RWPE2 (cell line): ENCODE measurements at regions not wholly inside any gene's neighbourhood (a gene's known extent, or its start where the extent isn't known, plus 50 kb on each side); places are given as distances from the start of the nearest gene placed in this dataset.
"Not testable (repeated sequence)": the region's sequence is repeated elsewhere in the genome, so short reads cannot be mapped to it uniquely, and the experiment has no call there.

Source experiments
- ATAC-seq: fragments of 200-7000 bp; cut with Tn5 transposase; 3 replicates; pipeline ENCODE4 v1.9.1; 2021; ENCODE audit warnings: low read depth
- DNase-seq: peaks from one replicate; pipeline ENCODE4 v3.0.0-alpha.2; 2020; ENCODE audit warnings: low spot score
- H3K27ac ChIP-seq: fragments of 450-650 bp; 2 replicates; pipeline ENCODE4 v1.5.1; 2017; ENCODE audit warnings: mild to moderate bottlenecking; ENCODE audit not compliant: poor library complexity, severe bottlenecking
- H3K27me3 ChIP-seq: fragments of 250-450 bp; sonication (Bioruptor Pico); 2 replicates; pipeline ENCODE4 v1.5.1; 2021; ENCODE audit warnings: mild to moderate bottlenecking, moderate library complexity; ENCODE audit not compliant: insufficient read depth, poor library complexity, severe bottlenecking
- H3K36me3 ChIP-seq: fragments of 250-450 bp; sonication (Bioruptor Pico); 2 replicates; pipeline ENCODE4 v1.5.1; 2020; ENCODE audit warnings: low read depth, mild to moderate bottlenecking, moderate library complexity
- H3K4me1 ChIP-seq: fragments of 250-450 bp; sonication (Bioruptor Pico); 2 replicates; pipeline ENCODE4 v1.5.1; 2021; ENCODE audit warnings: mild to moderate bottlenecking, moderate library complexity; ENCODE audit not compliant: insufficient read depth, poor library complexity, severe bottlenecking
- H3K4me3 ChIP-seq: fragments of 250-450 bp; sonication (Bioruptor Pico); 2 replicates; pipeline ENCODE4 v1.5.1; 2021; ENCODE audit warnings: mild to moderate bottlenecking, moderate library complexity; ENCODE audit not compliant: severe bottlenecking
- H3K9me3 ChIP-seq: fragments of 250-450 bp; sonication (Bioruptor Pico); 2 replicates; pipeline ENCODE4 v1.5.1; 2021; ENCODE audit warnings: mild to moderate bottlenecking, moderate library complexity; ENCODE audit not compliant: severe bottlenecking
- TF ChIP-seq, protein P1 (sequence below): fragments of 450-650 bp; IDR thresholded peaks from one replicate; pipeline ENCODE4 v1.5.1; 2017; ENCODE audit warnings: mild to moderate bottlenecking, moderate library complexity; ENCODE audit not compliant: poor library complexity, severe bottlenecking

DNA sequence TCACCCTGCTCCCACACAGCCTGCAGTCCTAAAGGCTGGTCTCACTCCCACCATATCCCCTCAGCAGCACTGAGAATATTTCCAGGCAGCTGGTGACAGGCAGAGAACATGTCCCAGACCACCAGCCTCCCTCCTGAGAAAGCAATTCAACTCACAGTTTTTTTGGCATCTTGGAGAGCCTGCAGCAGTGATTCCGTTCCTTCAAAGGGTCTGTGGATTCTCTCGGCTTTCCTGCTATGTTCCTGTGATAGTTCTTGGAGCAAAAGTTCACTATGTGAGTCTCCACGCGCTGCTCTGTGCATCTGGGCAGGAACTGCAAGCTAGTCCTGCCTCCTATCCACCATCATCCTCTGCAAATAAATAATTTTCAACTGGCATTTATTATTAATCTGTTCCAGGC, 448.3 kb upstream of the HSF2 start:
- no peak overlapping the region for H3K27ac ChIP-seq
- TF ChIP-seq, protein P1, sequence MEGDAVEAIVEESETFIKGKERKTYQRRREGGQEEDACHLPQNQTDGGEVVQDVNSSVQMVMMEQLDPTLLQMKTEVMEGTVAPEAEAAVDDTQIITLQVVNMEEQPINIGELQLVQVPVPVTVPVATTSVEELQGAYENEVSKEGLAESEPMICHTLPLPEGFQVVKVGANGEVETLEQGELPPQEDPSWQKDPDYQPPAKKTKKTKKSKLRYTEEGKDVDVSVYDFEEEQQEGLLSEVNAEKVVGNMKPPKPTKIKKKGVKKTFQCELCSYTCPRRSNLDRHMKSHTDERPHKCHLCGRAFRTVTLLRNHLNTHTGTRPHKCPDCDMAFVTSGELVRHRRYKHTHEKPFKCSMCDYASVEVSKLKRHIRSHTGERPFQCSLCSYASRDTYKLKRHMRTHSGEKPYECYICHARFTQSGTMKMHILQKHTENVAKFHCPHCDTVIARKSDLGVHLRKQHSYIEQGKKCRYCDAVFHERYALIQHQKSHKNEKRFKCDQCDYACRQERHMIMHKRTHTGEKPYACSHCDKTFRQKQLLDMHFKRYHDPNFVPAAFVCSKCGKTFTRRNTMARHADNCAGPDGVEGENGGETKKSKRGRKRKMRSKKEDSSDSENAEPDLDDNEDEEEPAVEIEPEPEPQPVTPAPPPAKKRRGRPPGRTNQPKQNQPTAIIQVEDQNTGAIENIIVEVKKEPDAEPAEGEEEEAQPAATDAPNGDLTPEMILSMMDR, result no peak
- no peaks in the 10 kb centered on the region for H3K27me3 ChIP-seq
- ATAC-seq, result no peak
- H3K4me1 ChIP-seq, result peaks cover 10% of the 10 kb centered on the region
- H3K4me3 ChIP-seq, result no peak overlapping the region
- no peaks in the 10 kb centered on the region for H3K9me3 ChIP-seq
- H3K36me3 ChIP-seq, result no peaks in the 10 kb centered on the region
- DNase-seq, result no peak

DNA sequence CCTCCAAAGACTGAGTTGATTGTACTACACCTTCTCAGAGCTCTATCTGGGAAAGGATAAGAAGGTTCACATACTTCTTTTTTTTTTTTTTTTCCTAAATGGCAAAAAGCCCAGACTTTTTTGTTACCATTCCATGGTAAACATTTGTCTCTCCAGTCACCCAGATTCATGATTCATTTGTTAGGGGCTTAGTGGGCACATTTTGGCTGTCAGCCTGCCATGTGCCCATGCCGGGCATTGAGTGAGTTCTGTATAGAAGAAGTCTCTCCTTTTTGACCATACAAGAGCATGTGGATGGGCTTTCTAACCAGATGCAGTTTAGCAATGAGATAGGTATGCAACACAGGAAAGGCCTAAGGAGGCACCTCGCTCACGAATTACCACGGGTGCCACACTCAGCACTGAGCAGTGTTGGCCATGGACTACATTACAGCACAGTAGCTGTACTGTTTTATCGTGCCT, 447.5 kb upstream of the HSF2 start:
- H3K4me1 ChIP-seq, result peaks cover 10% of the 10 kb centered on the region
- DNase-seq (no peak), ATAC-seq (peak; percentile 99)
- no peaks in the 10 kb centered on the region for H3K9me3 ChIP-seq
- no peak overlapping the region for H3K27ac ChIP-seq
- no peaks in the 10 kb centered on the region for H3K36me3 ChIP-seq
- H3K27me3 ChIP-seq, result no peaks in the 10 kb centered on the region
- H3K4me3 ChIP-seq, result no peak overlapping the region
- TF ChIP-seq, protein P1, result no peak

DNA sequence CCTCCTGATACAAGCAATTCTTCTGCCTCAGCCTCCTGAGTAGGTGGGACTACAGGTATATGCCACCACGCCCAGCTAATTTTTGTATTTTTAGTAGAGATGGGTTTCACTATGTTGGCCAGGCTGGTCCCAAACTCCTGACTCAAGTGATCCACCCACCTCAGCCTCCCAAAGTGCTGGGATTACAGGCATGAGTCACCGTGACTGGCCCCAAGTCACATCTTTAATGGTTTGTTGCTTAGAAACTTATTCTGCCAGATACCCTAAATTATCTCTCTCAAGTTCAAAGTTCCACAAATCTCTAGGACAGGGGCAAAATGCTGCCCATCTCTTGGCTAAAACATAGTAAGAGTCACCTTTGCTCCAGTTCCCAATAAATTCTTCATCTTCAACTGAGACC, 444.1 kb upstream of the HSF2 start:
- H3K9me3 ChIP-seq, ATAC-seq, DNase-seq, H3K4me3 ChIP-seq, H3K27me3 ChIP-seq, H3K27ac ChIP-seq, H3K36me3 ChIP-seq: not testable (repeated sequence)
- peaks cover 10% of the 10 kb centered on the region for H3K4me1 ChIP-seq

DNA sequence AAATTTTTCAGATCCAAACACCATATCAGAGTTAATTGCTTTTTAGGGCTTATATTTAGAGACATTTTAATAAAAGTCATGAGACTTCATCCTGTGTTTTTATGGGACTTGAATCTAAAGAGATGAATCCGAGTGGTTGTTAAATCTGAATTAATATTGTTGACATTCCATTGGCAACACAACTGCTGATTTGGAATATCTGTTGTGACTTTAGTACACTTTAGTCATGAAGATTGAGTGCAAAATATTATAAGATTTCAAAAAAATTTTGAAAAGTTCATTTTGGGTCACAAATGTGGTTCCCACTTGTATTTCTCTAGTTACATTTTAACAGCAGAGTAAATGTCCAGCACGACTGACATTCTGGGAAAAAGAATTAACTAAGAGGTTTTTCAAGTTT, 442.7 kb upstream of the HSF2 start:
- DNase-seq, result no peak
- H3K36me3 ChIP-seq, result no peaks in the 10 kb centered on the region
- H3K9me3 ChIP-seq, result no peaks in the 10 kb centered on the region
- no peak for ATAC-seq
- no peaks in the 10 kb centered on the region for H3K27me3 ChIP-seq
- peaks cover 7% of the 10 kb centered on the region for H3K4me1 ChIP-seq
- H3K27ac ChIP-seq, result no peak overlapping the region
- TF ChIP-seq, protein P1, result no peak
- no peak overlapping the region for H3K4me3 ChIP-seq

DNA sequence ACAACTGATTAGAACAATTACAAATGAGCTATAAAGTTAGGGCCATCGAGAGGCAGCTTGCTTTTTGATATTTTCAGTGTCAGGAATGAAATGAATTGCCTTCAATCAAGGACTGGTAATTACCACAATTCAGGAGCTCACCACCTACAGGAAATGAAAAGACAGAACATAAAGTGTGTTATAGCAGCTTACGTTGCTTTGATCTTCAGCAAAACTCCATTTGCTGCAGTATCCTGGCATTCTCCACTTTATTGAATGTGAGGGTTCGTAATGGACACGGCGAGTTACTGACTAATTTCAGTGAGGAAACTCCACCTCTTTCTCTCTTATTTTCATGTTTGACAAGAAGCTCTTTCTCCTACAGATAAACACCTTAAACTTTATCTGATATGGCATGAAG, 440.0 kb upstream of the HSF2 start:
- H3K27ac ChIP-seq, result no peak overlapping the region
- no peak overlapping the region for H3K4me3 ChIP-seq
- no peaks in the 10 kb centered on the region for H3K4me1 ChIP-seq
- no peaks in the 10 kb centered on the region for H3K27me3 ChIP-seq
- TF ChIP-seq, protein P1, result no peak
- H3K9me3 ChIP-seq, result no peaks in the 10 kb centered on the region
- H3K36me3 ChIP-seq, result no peaks in the 10 kb centered on the region
- ATAC-seq (no peak), DNase-seq (no peak)
